Vagina (tissue), 2 donors: ENCODE measurements at regions not wholly inside any gene's neighbourhood (a gene's known extent, or its start where the extent isn't known, plus 50 kb on each side); places are given as distances from the start of the nearest gene placed in this dataset.

Experiments
- POLR2A ChIP-seq, 2 donors: fragments of 450-650 bp; IDR thresholded peaks; one replicate each; pipeline ENCODE4 v1.6.1; 2017; ENCODE audit warnings: antibody characterized with exemption in 2 of 2, mild to moderate bottlenecking in 2 of 2, moderate library complexity in 2 of 2
- POLR2AphosphoS5 ChIP-seq, 2 donors: sonication (generic); formaldehyde crosslinking; IDR thresholded peaks; one replicate each; pipeline ENCODE4 v1.9.0; 2017; ENCODE audit warnings: antibody characterized with exemption in 2 of 2, mild to moderate bottlenecking in 2 of 2, low read depth in 1 of 2; ENCODE audit not compliant: insufficient read depth in 1 of 2
- TF ChIP-seq, protein P1 (sequence below), 3 experiments: fragments of 450-650 bp in 2 of 3; fragments of 200-600 bp in 1 of 3; sonication (generic) in 1 of 3; IDR thresholded peaks; one replicate each; pipeline ENCODE4 v1.5.1; 2017 to 2019; ENCODE audit warnings: antibody characterized with exemption in 3 of 3, mild to moderate bottlenecking in 2 of 3, moderate library complexity in 2 of 3

DNA sequence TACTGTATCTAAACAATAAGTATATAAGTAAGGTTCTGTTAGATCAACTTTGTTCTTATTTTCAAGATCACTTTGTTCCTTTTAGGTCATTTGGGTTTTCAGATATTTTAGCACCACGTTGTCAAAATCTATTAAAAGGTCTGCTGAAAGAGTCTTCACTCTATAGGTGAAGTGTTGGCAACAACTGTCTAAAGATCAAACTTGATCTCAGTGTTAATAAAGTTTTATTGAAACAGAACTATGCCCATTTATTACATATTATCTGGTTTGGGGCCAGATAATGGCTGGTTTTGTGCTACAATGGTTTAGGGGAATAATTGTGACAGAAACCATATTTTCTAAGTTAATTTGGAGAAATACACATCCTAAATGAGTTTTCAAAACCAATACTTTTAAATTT lies 478.9 kb upstream of the GRM3 start:
- TF ChIP-seq, protein P1, sequence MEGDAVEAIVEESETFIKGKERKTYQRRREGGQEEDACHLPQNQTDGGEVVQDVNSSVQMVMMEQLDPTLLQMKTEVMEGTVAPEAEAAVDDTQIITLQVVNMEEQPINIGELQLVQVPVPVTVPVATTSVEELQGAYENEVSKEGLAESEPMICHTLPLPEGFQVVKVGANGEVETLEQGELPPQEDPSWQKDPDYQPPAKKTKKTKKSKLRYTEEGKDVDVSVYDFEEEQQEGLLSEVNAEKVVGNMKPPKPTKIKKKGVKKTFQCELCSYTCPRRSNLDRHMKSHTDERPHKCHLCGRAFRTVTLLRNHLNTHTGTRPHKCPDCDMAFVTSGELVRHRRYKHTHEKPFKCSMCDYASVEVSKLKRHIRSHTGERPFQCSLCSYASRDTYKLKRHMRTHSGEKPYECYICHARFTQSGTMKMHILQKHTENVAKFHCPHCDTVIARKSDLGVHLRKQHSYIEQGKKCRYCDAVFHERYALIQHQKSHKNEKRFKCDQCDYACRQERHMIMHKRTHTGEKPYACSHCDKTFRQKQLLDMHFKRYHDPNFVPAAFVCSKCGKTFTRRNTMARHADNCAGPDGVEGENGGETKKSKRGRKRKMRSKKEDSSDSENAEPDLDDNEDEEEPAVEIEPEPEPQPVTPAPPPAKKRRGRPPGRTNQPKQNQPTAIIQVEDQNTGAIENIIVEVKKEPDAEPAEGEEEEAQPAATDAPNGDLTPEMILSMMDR (IDR thresholded peaks at IDR 0.05): no peak
- no peak for TF ChIP-seq POLR2A (IDR thresholded peaks at IDR 0.05)
- TF ChIP-seq POLR2AphosphoS5 (IDR thresholded peaks at IDR 0.05; ENCODE audit: insufficient read depth in 1 of 2, low read depth in 1 of 2): no peak
